GM12878 (cell line): ENCODE measurements at regions not wholly inside any gene's neighbourhood (a gene's known extent, or its start where the extent isn't known, plus 50 kb on each side); places are given as distances from the start of the nearest gene placed in this dataset.

Experiments used
- ATAC-seq: fragments of 200-7000 bp; cut with Tn5 transposase; 3 replicates; pipeline ENCODE4 v1.9.1; 2020; ENCODE audit warnings: mild to moderate bottlenecking, moderate library complexity
- BruUV-seq: library from RNA; stranded (reverse); fragments of 400-500 nt; replicated peaks from 2 replicates; lab custom pipeline; 2021; lab: Mats Ljungman, UMichigan
- CTCF ChIA-PET: fragments of 300-600 bp; sonication (Branson Sonifier 250); formaldehyde crosslinking; extraction: SDS; loops from one replicate; lab custom pipeline; 2021; ENCODE audit warnings: inconsistent platforms; lab: Yijun Ruan, JAX
- POLR2A ChIA-PET: fragments of 350-600 bp; formaldehyde crosslinking; extraction: SDS; loops from one replicate; lab custom pipeline; 2021; ENCODE audit warnings: inconsistent platforms; lab: Charles Lee
- RAD21 ChIA-PET: fragments of 300-600 bp; sonication (Branson Sonifier 250); formaldehyde crosslinking; loops from one replicate; lab custom pipeline; 2023; ENCODE audit warnings: antibody characterized with exemption; ENCODE audit not compliant: unreplicated experiment; lab: Charles Lee
- SMC1A ChIA-PET: fragments of 300-600 bp; sonication (Branson Sonifier 250); formaldehyde crosslinking; loops from one replicate; lab custom pipeline; 2023; ENCODE audit not compliant: unreplicated experiment, uncharacterized antibody; lab: Charles Lee
- DNase-seq: peaks from one replicate; pipeline ENCODE4 v3.0.0-alpha.2; 2011; ENCODE audit warnings: low read depth, low spot score
- FAIRE-seq: peaks from 3 replicates; lab custom pipeline; 2011; peaks lifted over from hg19 to GRCh38; lab: Jason Lieb, UNC
- H2AFZ ChIP-seq: 2 replicates; pipeline ENCODE4 v1.6.0; 2011; ENCODE audit warnings: low read depth, low read length, control low read depth; ENCODE audit not compliant: control insufficient read depth
- H3K27ac ChIP-seq: 2 replicates; pipeline ENCODE4 v1.5.1; 2011; ENCODE audit warnings: control low read depth; ENCODE audit not compliant: control insufficient read depth, insufficient read depth
- H3K27me3 ChIP-seq, 2 experiments: replicated peaks in 1 of 2; 2 replicates each; pipeline versions ENCODE4 v1.6.0 to v1.6.1; 2011; ENCODE audit warnings: low read length in 1 of 2; ENCODE audit not compliant: control insufficient read depth in 2 of 2, insufficient read depth in 2 of 2
- H3K36me3 ChIP-seq, 2 experiments: 2 replicates each; pipeline ENCODE4 v1.5.1; 2011; ENCODE audit warnings: low read length in 1 of 2; ENCODE audit not compliant: control insufficient read depth in 2 of 2, insufficient read depth in 2 of 2
- H3K4me1 ChIP-seq: 2 replicates; pipeline ENCODE4 v1.6.1; 2011; ENCODE audit warnings: mild to moderate bottlenecking, low read length, moderate library complexity, mixed read lengths; ENCODE audit not compliant: control insufficient read depth, insufficient read depth
- H3K4me2 ChIP-seq: 2 replicates; pipeline ENCODE4 v1.6.0; 2011; ENCODE audit warnings: control low read depth; ENCODE audit not compliant: control insufficient read depth, insufficient read depth
- H3K4me3 ChIP-seq: fragments of 200-600 bp; sonication (generic); 2 replicates; pipeline ENCODE4 v1.5.1; 2016
- H3K79me2 ChIP-seq: 2 replicates; pipeline ENCODE4 v1.6.0; 2011; ENCODE audit warnings: low read length; ENCODE audit not compliant: control insufficient read depth, insufficient read depth
- H3K9ac ChIP-seq: 2 replicates; pipeline ENCODE4 v1.8.0; 2011; ENCODE audit warnings: low read length, control low read depth, mixed read lengths; ENCODE audit not compliant: control insufficient read depth, insufficient read depth
- H3K9me3 ChIP-seq: replicated peaks from 3 replicates; pipeline ENCODE4 v1.5.1; 2011; ENCODE audit warnings: mild to moderate bottlenecking, low read length; ENCODE audit not compliant: control insufficient read depth, insufficient read depth
- H4K20me1 ChIP-seq: 2 replicates; pipeline ENCODE4 v1.6.0; 2011; ENCODE audit not compliant: control insufficient read depth, insufficient read depth
- CEBPB ChIP-seq, 2 experiments: fragments of 150-350 bp in 1 of 2; IDR thresholded peaks; 2 replicates each; pipeline ENCODE4 v1.6.1; 2012 to 2014; ENCODE audit warnings: low read depth in 2 of 2, low read length in 2 of 2, borderline replicate concordance in 1 of 2, inconsistent platforms in 1 of 2
- EP300 ChIP-seq, 2 experiments: fragments of 150-350 bp in 1 of 2; IDR thresholded peaks; 2 replicates each; pipeline ENCODE4 v1.6.1; 2011 to 2012; ENCODE audit warnings: low read depth in 2 of 2, low read length in 2 of 2, borderline replicate concordance in 1 of 2, improper control_type of control experiment in 1 of 2, inconsistent platforms in 1 of 2; ENCODE audit not compliant: control insufficient read depth in 1 of 2
- MYC ChIP-seq: IDR thresholded peaks from 2 replicates; pipeline ENCODE4 v1.6.1; 2011; ENCODE audit warnings: mild to moderate bottlenecking, low read length, moderate library complexity, inconsistent platforms; ENCODE audit not compliant: insufficient read depth, insufficient replicate concordance, insufficient read length, severe bottlenecking
- NFIC ChIP-seq: IDR thresholded peaks from 2 replicates; pipeline ENCODE4 v1.6.1; 2012; ENCODE audit warnings: low read depth, mild to moderate bottlenecking, inconsistent platforms, low read length, moderate library complexity
- RAD51 ChIP-seq: fragments of 450-650 bp; IDR thresholded peaks from 2 replicates; pipeline ENCODE4 v1.6.1; 2016; ENCODE audit warnings: moderate library complexity, mild to moderate bottlenecking, inconsistent platforms
- SMARCA5 ChIP-seq: fragments of 450-650 bp; IDR thresholded peaks from 2 replicates; pipeline ENCODE4 v1.6.1; 2017; ENCODE audit warnings: mild to moderate bottlenecking
- SP1 ChIP-seq: IDR thresholded peaks from one replicate; pipeline ENCODE4 v1.6.1; 2011; ENCODE audit warnings: low read depth, low read length
- SPI1 ChIP-seq: IDR thresholded peaks from 2 replicates; pipeline ENCODE4 v1.6.1; 2011; ENCODE audit warnings: low read depth, mild to moderate bottlenecking, low read length, moderate library complexity, borderline replicate concordance; ENCODE audit not compliant: insufficient read depth
- WRNIP1 ChIP-seq: IDR thresholded peaks from 2 replicates; pipeline ENCODE4 v1.6.1; 2011; ENCODE audit warnings: low read depth, low read length, improper control_type of control experiment, borderline replicate concordance
- YY1 ChIP-seq: IDR thresholded peaks from 2 replicates; pipeline ENCODE4 v1.6.1; 2011; ENCODE audit warnings: low read depth, mild to moderate bottlenecking, low read length
- ZBTB11 ChIP-seq: fragments of 450-650 bp; formaldehyde crosslinking; IDR thresholded peaks from 2 replicates; pipeline ENCODE4 v1.5.0; 2022; ENCODE audit warnings: mild to moderate bottlenecking, missing genetic modification characterization
- WGBS: methylation state at CpG from one replicate; pipeline ENCODE4 v1.1.6; 2016; ENCODE audit warnings: low lambda C conversion rate; ENCODE audit not compliant: insufficient replicate concordance, insufficient coverage; ENCODE audit errors: missing lambda C conversion rate; 5-methylcytosine and 5-hydroxymethylcytosine counted together
- in situ Hi-C: fragments of 300-500 bp; cut with MboI; formaldehyde crosslinking; loops from 9 replicates; pipeline ENCODE4 v1.14.3; 2018; ENCODE audit warnings: mixed read lengths
- intact Hi-C: fragments of 100-400 bp; cut with micrococcal nuclease; formaldehyde crosslinking; loops from one replicate; pipeline ENCODE4 v1.14.2; 2022; ENCODE audit not compliant: unreplicated experiment
- TF ChIP-seq, protein P1 (sequence below): fragments of 450-650 bp; IDR thresholded peaks from 2 replicates; pipeline ENCODE4 v1.6.1; 2017; ENCODE audit warnings: mild to moderate bottlenecking, moderate library complexity
- TF ChIP-seq, protein P2 (sequence below): fragments of 450-650 bp; formaldehyde crosslinking; IDR thresholded peaks from 2 replicates; pipeline ENCODE4 v1.4.0; 2022; ENCODE audit warnings: mild to moderate bottlenecking, moderate library complexity

- WGBS, result 48% methylated on average over 2 of the region's 2 CpGs
- TF ChIP-seq ZBTB11, result no peak
- no peak for TF ChIP-seq EP300 (IDR thresholded peaks at IDR 0.05; ENCODE audit: borderline replicate concordance in 1 of 2, control insufficient read depth in 1 of 2, low read depth in 2 of 2, low read length in 2 of 2)
- no peak for TF ChIP-seq YY1
- no peak for TF ChIP-seq WRNIP1
- no peak for TF ChIP-seq MYC
- TF ChIP-seq SMARCA5, result no peak
- TF ChIP-seq SP1, result no peak
- TF ChIP-seq, protein P1, sequence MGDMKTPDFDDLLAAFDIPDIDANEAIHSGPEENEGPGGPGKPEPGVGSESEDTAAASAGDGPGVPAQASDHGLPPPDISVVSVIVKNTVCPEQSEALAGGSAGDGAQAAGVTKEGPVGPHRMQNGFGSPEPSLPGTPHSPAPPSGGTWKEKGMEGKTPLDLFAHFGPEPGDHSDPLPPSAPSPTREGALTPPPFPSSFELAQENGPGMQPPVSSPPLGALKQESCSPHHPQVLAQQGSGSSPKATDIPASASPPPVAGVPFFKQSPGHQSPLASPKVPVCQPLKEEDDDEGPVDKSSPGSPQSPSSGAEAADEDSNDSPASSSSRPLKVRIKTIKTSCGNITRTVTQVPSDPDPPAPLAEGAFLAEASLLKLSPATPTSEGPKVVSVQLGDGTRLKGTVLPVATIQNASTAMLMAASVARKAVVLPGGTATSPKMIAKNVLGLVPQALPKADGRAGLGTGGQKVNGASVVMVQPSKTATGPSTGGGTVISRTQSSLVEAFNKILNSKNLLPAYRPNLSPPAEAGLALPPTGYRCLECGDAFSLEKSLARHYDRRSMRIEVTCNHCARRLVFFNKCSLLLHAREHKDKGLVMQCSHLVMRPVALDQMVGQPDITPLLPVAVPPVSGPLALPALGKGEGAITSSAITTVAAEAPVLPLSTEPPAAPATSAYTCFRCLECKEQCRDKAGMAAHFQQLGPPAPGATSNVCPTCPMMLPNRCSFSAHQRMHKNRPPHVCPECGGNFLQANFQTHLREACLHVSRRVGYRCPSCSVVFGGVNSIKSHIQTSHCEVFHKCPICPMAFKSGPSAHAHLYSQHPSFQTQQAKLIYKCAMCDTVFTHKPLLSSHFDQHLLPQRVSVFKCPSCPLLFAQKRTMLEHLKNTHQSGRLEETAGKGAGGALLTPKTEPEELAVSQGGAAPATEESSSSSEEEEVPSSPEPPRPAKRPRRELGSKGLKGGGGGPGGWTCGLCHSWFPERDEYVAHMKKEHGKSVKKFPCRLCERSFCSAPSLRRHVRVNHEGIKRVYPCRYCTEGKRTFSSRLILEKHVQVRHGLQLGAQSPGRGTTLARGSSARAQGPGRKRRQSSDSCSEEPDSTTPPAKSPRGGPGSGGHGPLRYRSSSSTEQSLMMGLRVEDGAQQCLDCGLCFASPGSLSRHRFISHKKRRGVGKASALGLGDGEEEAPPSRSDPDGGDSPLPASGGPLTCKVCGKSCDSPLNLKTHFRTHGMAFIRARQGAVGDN, result no peak
- TF ChIP-seq SPI1, result no peak
- TF ChIP-seq CEBPB (IDR thresholded peaks at IDR 0.05; ENCODE audit: borderline replicate concordance in 1 of 2, low read depth in 2 of 2, low read length in 2 of 2), result no peak
- TF ChIP-seq, protein P2, sequence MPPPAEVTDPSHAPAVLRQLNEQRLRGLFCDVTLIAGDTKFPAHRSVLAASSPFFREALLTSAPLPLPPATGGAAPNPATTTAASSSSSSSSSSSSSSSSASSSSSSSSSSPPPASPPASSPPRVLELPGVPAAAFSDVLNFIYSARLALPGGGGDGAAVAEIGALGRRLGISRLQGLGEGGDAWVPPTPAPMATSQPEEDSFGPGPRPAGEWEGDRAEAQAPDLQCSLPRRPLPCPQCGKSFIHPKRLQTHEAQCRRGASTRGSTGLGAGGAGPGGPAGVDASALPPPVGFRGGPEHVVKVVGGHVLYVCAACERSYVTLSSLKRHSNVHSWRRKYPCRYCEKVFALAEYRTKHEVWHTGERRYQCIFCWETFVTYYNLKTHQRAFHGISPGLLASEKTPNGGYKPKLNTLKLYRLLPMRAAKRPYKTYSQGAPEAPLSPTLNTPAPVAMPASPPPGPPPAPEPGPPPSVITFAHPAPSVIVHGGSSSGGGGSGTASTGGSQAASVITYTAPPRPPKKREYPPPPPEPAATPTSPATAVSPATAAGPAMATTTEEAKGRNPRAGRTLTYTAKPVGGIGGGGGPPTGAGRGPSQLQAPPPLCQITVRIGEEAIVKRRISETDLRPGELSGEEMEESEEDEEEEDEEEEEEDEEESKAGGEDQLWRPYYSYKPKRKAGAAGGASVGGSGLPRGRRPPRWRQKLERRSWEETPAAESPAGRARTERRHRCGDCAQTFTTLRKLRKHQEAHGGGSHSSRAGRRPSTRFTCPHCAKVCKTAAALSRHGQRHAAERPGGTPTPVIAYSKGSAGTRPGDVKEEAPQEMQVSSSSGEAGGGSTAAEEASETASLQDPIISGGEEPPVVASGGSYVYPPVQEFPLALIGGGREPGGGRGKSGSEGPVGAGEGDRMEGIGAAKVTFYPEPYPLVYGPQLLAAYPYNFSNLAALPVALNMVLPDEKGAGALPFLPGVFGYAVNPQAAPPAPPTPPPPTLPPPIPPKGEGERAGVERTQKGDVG, result no peak
- no peak for TF ChIP-seq NFIC
- no peak for TF ChIP-seq RAD51
- TF ChIP-seq, all 136 proteins: peak for 0
- no peak overlapping the region for H3K4me2 ChIP-seq
- H3K9ac ChIP-seq, result no peak overlapping the region
- FAIRE-seq, result no peak
- no peaks in the 10 kb centered on the region for H3K36me3 ChIP-seq
- H3K27ac ChIP-seq, result no peak overlapping the region
- H4K20me1 ChIP-seq, result no peaks in the 10 kb centered on the region
- intact Hi-C loops, result no loop called here
- CTCF ChIA-PET, result no interaction called here
- no peaks in the 10 kb centered on the region for H3K79me2 ChIP-seq
- no peaks in the 10 kb centered on the region for H3K9me3 ChIP-seq
- ATAC-seq, result no peak
- no TSS peak for BruUV-seq
- POLR2A ChIA-PET, result no interaction called here
- DNase-seq, result no peak
- H3K27me3 ChIP-seq, result no peaks in the 10 kb centered on the region
- no peak overlapping the region for H2AFZ ChIP-seq
- in situ Hi-C loops, result no loop called here
- no peak overlapping the region for H3K4me3 ChIP-seq
- RAD21 ChIA-PET, result no interaction called here
- SMC1A ChIA-PET, result interaction anchor here (1.3 kb wide), 1 partner anchor 10 kb away, joined by 3 read pairs; no protein-coding TSS in a partner anchor
- H3K4me1 ChIP-seq, result no peaks in the 10 kb centered on the region
Measured at GRCh38 chr6:21496706-21497105, 96.8 kb upstream of the SOX4 start.
